ENCODE measurements at regions not wholly inside any gene's neighbourhood (a gene's known extent, or its start where the extent isn't known, plus 50 kb on each side); places are given as distances from the start of the nearest gene placed in this dataset.

DNA sequence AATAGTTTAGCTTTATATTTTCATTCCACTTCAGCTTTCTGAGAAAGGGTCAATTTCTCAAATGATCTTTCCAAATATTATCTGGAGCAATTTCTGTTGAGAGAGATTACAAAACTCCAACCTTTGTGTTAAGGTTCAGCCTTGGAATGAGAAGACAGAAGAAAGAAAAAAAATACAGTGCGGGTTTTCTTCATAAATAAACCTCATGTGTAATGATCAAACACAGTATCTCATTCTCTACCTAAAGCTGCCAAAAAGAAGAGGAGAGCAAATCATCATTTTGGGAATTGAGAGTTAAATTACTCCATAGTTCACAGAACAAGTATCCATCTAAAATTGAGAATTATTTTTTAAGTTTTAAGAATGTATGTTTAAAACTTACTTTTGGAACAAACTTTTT is 420.5 kb downstream of the KLF5 start:
- Mint-ChIP-seq H3K27ac (no peak overlapping the region), H3K4me1 (ENCODE audit: low read depth) (no peaks in the 10 kb centered on the region), H3K4me3 (no peak overlapping the region), H3K9me3 (no peaks in the 10 kb centered on the region), H3K27me3 (no peaks in the 10 kb centered on the region), H3K36me3 (ENCODE audit: low read depth) (no peaks in the 10 kb centered on the region)

DNA sequence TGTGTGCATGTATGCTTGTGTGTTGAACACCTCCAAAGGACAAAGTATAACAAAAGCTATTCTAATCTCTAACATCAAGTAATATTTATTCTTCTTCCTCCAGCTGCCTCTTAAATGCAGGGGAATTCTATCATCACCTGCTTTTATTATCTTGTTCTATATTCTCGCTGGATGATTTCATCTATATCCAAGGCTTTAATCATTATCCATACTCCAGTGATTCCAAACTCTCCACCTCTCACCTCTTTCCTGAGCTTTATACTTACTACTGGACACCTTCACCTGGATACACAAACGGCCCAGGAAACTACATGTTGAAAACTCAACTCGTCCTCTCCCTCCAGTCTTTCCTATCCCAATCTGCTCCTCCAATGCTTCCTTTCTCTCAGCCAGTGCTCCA is 418.6 kb downstream of the KLF5 start:
- Mint-ChIP-seq H3K4me3 (no peak overlapping the region), H3K27ac (no peak overlapping the region), H3K9me3 (no peaks in the 10 kb centered on the region), H3K27me3 (no peaks in the 10 kb centered on the region), H3K36me3 (ENCODE audit: low read depth) (no peaks in the 10 kb centered on the region), H3K4me1 (ENCODE audit: low read depth) (no peaks in the 10 kb centered on the region)

GRCh38 chr13:73473016-73473415 is 414.2 kb downstream of the KLF5 start:
- H3K27me3 Mint-ChIP-seq, result no peaks in the 10 kb centered on the region
- H3K27ac Mint-ChIP-seq, result no peak overlapping the region
- no peaks in the 10 kb centered on the region for H3K4me1 Mint-ChIP-seq (ENCODE audit: low read depth)
- H3K4me3 Mint-ChIP-seq, result no peak overlapping the region
- H3K36me3 Mint-ChIP-seq (ENCODE audit: low read depth), result no peaks in the 10 kb centered on the region
- peaks cover 5% of the 10 kb centered on the region for H3K9me3 Mint-ChIP-seq

DNA sequence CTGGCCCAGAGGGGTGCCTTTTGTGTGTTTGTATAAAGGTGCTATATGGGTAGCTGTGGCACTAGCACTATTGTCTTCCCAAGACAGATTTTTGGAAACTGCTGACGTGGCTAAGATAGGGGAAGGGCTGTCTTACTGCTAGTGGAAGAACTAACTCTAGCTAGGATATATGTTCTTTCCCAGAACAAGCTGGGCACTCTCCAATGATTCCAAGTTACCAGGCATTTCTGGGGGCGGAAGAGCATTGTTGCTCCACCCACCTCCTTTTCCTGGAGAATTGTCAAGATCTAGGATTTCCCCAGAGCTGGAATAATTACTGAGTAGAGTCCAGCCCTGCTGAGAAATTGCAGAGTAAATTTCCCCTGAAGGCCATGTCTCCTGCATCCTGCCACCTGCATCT is 408.3 kb downstream of the KLF5 start:
- no peaks in the 10 kb centered on the region for H3K36me3 Mint-ChIP-seq (ENCODE audit: low read depth)
- no peaks in the 10 kb centered on the region for H3K4me1 Mint-ChIP-seq (ENCODE audit: low read depth)
- H3K9me3 Mint-ChIP-seq, result peaks cover 5% of the 10 kb centered on the region
- H3K27ac Mint-ChIP-seq, result no peak overlapping the region
- no peak overlapping the region for H3K4me3 Mint-ChIP-seq
- no peaks in the 10 kb centered on the region for H3K27me3 Mint-ChIP-seq

DNA sequence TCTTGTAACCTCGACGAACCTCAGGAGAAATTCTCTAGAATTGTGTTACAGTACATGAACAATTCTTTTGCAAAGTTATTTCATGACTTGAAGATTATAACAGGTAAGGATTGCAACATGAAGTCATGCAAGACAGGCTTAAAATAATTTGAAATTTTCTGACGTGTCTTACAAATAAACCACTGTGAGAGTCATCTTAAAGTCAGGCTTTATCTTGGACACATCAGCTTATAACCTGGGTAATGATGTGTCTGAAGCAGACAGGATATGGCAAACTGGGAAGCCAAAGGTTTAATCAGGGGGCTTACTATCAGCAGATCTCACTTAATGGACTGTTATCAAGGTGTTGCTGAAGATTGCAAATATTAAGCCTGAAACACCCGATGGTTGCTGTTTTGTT is 407.8 kb downstream of the KLF5 start:
- no peak overlapping the region for H3K27ac Mint-ChIP-seq
- no peak overlapping the region for H3K4me3 Mint-ChIP-seq
- H3K36me3 Mint-ChIP-seq (ENCODE audit: low read depth), result no peaks in the 10 kb centered on the region
- no peaks in the 10 kb centered on the region for H3K27me3 Mint-ChIP-seq
- no peaks in the 10 kb centered on the region for H3K4me1 Mint-ChIP-seq (ENCODE audit: low read depth)
- peaks cover 5% of the 10 kb centered on the region for H3K9me3 Mint-ChIP-seq

DNA sequence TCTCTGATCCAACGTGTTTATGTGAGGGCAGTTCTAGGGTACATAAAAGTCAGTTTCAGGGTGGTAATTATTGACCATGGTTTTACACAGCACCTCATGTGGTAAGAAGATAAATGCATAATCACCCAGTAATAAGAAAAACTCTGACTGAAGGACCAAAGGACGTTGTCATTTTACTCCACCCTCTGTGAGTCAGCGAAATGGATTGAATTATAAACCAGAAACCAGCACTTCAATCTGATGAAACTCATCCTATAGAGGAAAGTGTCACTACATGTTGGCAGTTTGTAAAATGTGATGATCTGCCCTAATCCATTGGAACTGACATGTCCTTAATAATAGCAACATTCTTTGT is 406.8 kb downstream of the KLF5 start:
- H3K36me3 Mint-ChIP-seq (ENCODE audit: low read depth), result no peaks in the 10 kb centered on the region
- no peaks in the 10 kb centered on the region for H3K4me1 Mint-ChIP-seq (ENCODE audit: low read depth)
- H3K4me3 Mint-ChIP-seq, result no peak overlapping the region
- no peak overlapping the region for H3K27ac Mint-ChIP-seq
- H3K27me3 Mint-ChIP-seq, result no peaks in the 10 kb centered on the region
- no peaks in the 10 kb centered on the region for H3K9me3 Mint-ChIP-seq

DNA sequence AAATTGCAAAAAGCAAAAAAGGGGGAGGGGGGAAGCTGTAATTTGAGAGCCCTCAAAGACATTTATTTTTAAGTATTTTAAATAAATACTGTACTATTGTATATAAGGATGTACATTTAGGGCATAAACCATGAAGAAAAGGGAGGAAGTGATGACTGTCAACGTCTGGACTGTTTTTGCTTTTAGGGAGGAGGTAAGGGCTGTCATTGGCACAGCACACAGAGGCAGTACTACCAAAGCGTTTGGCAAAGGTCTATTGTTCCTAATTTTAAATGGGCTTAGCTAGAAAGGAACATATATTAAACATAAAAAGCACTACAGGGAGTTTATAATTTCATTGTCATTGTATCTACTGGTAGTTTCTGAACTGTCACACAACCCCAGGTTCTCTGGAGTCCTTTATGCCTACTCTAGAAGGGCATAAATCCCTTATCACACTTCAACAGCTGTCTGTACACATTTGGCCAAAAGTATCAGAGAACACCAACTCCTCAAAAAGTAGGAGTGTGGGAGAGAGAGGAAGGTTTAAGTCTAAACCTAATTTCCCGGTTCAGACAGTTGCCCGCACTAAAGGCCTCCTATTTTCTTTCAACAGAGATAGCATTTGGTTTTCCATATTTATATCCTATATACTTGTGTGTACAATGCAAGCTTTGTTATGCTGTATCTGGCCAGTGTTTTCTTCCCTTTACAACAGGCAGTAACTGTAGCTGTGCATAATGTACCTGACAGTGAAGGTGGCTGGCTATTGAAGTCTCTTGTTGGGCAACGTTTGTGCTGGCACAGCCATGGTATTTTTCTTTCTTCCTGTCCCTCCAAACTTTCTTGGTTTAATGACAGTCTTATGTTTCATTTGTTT is 406.2 kb downstream of the KLF5 start:
- Mint-ChIP-seq H3K4me1 (ENCODE audit: low read depth) (no peaks in the 10 kb centered on the region), H3K36me3 (ENCODE audit: low read depth) (no peaks in the 10 kb centered on the region), H3K27ac (no peak overlapping the region), H3K9me3 (no peaks in the 10 kb centered on the region), H3K4me3 (no peak overlapping the region), H3K27me3 (no peaks in the 10 kb centered on the region)

- Mint-ChIP-seq H3K36me3 (ENCODE audit: low read depth) (no peaks in the 10 kb centered on the region), H3K9me3 (peaks cover 7% of the 10 kb centered on the region), H3K27me3 (no peaks in the 10 kb centered on the region), H3K4me1 (ENCODE audit: low read depth) (no peaks in the 10 kb centered on the region), H3K27ac (no peak overlapping the region), H3K4me3 (no peak overlapping the region)
Measured at GRCh38 chr13:73462241-73462640, 403.4 kb downstream of the KLF5 start.

DNA sequence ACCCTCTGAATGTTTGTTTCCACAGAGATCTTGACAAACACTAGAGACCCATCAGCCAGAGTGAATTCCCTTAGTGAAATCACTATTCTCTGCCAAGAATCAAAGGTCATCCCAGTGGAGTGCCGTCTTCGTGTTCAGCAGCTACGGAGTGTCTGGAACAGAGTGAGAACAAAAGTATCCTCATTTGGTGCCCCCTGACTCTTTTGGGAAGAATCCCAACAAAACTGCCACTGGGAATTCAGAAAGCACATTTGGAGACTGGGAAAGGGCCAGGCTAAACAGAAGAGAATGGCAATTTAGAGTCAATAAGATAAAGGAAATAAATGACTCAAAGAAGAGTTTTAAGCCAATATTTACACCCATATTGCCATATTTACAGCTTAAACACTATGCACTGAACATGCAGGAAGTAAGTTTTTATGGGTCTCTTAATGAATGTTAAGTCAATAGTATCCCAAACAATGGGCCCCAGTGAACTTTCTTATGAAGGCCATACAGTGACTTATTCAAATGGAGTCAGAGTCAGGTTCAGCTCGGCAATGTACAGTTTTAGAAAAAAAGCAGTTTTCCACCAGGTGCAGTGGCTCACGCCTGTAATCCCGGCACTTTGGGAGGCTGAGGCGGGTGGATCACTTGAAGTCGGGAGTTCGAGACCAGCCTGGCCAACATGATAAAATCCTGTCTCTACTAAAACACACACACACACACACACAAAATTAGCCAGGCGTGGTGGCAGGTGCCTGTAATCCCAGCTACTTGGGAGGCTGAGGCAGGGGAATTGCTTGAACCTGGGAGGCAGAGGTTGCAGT is 392.6 kb downstream of the KLF5 start:
- H3K36me3 Mint-ChIP-seq (ENCODE audit: low read depth), result no peaks in the 10 kb centered on the region
- H3K27ac Mint-ChIP-seq, result no peak overlapping the region
- no peaks in the 10 kb centered on the region for H3K27me3 Mint-ChIP-seq
- H3K4me3 Mint-ChIP-seq, result no peak overlapping the region
- no peaks in the 10 kb centered on the region for H3K9me3 Mint-ChIP-seq
- peaks cover 6% of the 10 kb centered on the region for H3K4me1 Mint-ChIP-seq (ENCODE audit: low read depth)

- Mint-ChIP-seq H3K36me3 (ENCODE audit: low read depth) (no peaks in the 10 kb centered on the region), H3K27me3 (no peaks in the 10 kb centered on the region), H3K4me3 (no peak overlapping the region)
Measured at GRCh38 chr13:73450583-73450982, 391.8 kb downstream of the KLF5 start.

DNA sequence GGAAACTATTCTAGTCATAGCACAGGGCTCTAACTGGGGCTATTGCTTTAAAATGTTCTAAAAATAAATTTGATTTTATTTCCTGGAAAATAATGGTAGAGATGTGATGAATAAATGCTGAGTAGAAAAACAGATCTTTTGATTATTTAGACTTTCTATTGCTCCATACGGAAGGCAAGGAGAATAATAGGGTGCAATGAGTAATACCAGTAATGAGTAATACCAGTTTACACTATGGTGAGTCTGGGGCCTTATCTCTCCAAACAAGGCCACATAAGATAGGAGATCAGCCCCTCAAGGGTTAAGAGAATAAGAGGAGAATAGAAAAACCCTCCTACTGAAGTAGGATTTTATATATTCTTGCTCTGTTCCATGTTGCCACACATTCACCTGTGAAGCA is 390.4 kb downstream of the KLF5 start:
- Mint-ChIP-seq H3K27me3 (no peaks in the 10 kb centered on the region), H3K4me1 (ENCODE audit: low read depth) (peaks cover 6% of the 10 kb centered on the region)

More at GRCh38 chr13:73450583-73450982, 391.8 kb downstream of the KLF5 start:
- Mint-ChIP-seq H3K9me3 (peaks cover 3% of the 10 kb centered on the region), H3K4me1 (ENCODE audit: low read depth) (peaks cover 6% of the 10 kb centered on the region), H3K27ac (no peak overlapping the region)

GRCh38 chr13:73440296-73440895 is 381.6 kb downstream of the KLF5 start:
- Mint-ChIP-seq H3K4me1 (ENCODE audit: low read depth) (no peaks in the 10 kb centered on the region), H3K4me3 (no peak overlapping the region), H3K27me3 (peaks cover 3% of the 10 kb centered on the region), H3K36me3 (ENCODE audit: low read depth) (peaks cover 5% of the 10 kb centered on the region), H3K9me3 (peaks cover 34% of the 10 kb centered on the region), H3K27ac (no peak overlapping the region)

More for the DNA sequence above, 390.4 kb downstream of the KLF5 start:
- Mint-ChIP-seq H3K9me3 (peaks cover 8% of the 10 kb centered on the region), H3K27ac (no peak overlapping the region), H3K36me3 (ENCODE audit: low read depth) (no peaks in the 10 kb centered on the region), H3K4me3 (no peak overlapping the region)

DNA sequence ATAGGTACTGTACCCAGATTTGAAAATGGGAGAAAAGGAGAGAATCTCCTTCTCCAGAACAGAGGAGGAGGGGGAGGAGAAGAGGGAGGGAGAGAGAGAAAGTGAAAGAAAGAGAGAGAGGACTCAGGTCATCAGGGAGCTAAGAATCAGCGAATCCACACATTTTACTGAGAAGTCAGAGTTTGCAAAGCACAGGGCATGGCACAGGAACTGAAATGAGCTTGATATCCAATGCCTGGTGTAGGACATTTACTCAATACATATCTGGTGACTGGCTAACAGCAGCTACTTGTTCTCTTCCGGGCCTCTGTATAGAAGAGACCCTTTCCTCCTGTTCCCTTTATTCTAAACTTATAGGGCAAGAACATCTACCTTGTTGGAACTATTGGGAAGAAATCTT is 375.1 kb downstream of the KLF5 start:
- no peak overlapping the region for H3K27ac Mint-ChIP-seq

DNA sequence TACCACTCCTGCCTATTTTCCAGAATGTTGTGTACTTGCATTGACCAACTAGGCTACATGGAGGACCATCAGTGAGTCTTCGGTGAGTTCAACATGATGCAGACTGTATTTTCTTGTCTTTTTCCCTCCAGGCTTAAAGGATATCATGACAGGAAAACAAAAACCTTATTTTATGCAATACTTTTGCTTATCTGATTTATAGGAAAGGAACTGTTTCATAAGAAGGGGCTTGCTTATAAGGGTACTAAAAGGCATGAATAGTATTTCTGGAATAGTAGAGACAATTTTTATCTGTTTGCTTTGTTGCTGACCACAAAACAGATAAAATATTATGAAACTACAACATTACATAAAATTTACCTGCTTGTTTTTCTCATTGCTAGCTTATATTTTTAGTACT is 374.7 kb downstream of the KLF5 start:
- Mint-ChIP-seq H3K27ac (no peak overlapping the region), H3K27me3 (peaks cover 6% of the 10 kb centered on the region), H3K4me3 (no peak overlapping the region), H3K36me3 (ENCODE audit: low read depth) (peaks cover 5% of the 10 kb centered on the region), H3K9me3 (peaks cover 21% of the 10 kb centered on the region), H3K4me1 (ENCODE audit: low read depth) (no peaks in the 10 kb centered on the region)

More for the DNA sequence above, 375.1 kb downstream of the KLF5 start:
- peaks cover 5% of the 10 kb centered on the region for H3K36me3 Mint-ChIP-seq (ENCODE audit: low read depth)
- peaks cover 6% of the 10 kb centered on the region for H3K27me3 Mint-ChIP-seq
- peaks cover 21% of the 10 kb centered on the region for H3K9me3 Mint-ChIP-seq
- no peak overlapping the region for H3K4me3 Mint-ChIP-seq
- H3K4me1 Mint-ChIP-seq (ENCODE audit: low read depth), result no peaks in the 10 kb centered on the region

GRCh38 chr13:73429701-73430100 is 370.9 kb downstream of the KLF5 start:
- H3K36me3 Mint-ChIP-seq (ENCODE audit: low read depth), result no peaks in the 10 kb centered on the region
- peaks cover 9% of the 10 kb centered on the region for H3K4me1 Mint-ChIP-seq (ENCODE audit: low read depth)
- H3K27ac Mint-ChIP-seq, result no peak overlapping the region
- peaks cover 3% of the 10 kb centered on the region for H3K27me3 Mint-ChIP-seq
- H3K9me3 Mint-ChIP-seq, result no peaks in the 10 kb centered on the region
- no peak overlapping the region for H3K4me3 Mint-ChIP-seq

All from stimulated activated naive CD8-positive, alpha-beta T cell treated with anti-CD3 and anti-CD28 coated beads, Interleukin-15, Interleukin-2, amounts not matched to agents 100 ng/mL and 50 ng/mL, for 24 hours (primary cell).